T1000 (cell line): ENCODE measurements at regions not wholly inside any gene's neighbourhood (a gene's known extent, or its start where the extent isn't known, plus 50 kb on each side); places are given as distances from the start of the nearest gene placed in this dataset.
"Not testable (repeated sequence)": the region's sequence is repeated elsewhere in the genome, so short reads cannot be mapped to it uniquely, and the experiment has no call there.

Source experiments
- DNase-seq: peaks from one replicate; lab custom pipeline; 2025; ENCODE audit warnings: mixed read lengths; lab: John Stamatoyannopoulos, UW

DNA sequence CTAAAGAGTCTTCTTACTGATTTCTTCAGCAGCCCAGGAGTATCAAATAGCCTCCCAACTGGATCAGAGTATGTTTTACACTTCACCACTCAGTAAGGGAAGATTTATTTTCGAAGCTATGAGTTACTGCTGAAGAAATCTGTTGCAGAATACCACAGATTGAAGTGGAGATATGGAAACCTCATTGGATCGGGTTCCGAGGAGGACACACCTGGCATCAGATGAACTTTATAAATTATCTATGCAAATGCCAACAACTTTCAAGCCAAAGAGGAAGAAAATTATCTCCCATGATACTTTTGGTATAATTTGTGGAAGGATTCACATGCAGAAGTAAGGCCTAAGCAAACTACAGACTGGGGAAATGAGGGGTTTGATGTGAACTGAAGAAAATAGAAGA lies 515.9 kb upstream of the NDST4 start:
- DNase-seq: no peak

DNA sequence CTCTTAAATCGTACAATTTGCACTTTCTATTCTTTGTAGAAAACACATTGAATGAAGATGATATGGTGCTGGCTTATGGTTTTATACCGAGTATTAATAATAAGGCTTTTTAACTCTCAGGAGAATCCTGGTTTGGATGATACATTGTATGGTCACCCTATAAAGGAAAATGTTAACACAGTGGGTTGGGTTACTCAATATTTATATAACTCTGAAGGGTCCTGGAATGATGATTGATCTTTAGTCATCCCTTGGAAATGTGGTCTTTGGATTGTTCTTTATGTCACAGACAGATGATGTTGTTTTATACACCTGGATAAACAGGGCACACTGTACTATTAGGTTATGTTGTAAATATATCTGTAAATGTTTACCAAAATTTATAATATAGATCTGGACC lies 496.2 kb upstream of the NDST4 start:
- DNase-seq: no peak

- no peak for DNase-seq
These were observed 493.9 kb upstream of the NDST4 start for GRCh38 chr4:115607311-115607710.

GRCh38 chr4:115596265-115597001 lies 483.0 kb upstream of the NDST4 start:
- no peak for DNase-seq

DNA sequence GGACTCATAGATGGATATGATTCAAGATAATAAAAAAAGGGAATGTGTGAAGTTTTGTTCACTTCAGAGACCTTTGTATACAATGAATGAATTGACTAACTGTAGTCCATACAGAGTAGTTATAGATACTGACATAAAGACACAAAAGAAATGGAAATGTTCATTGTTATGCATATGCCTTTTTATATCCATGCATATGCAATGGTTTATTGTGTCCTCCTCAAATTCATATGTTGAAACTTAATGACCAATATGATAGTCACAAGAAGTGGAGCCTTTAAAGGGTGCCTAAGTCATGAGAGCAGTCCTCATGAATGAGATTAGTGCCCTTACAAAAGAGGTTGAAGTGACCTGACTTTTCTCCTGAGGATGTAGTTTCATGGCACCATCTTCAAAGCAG lies 467.5 kb upstream of the NDST4 start:
- DNase-seq: no peak

- no peak for DNase-seq
These were observed 462.4 kb upstream of the NDST4 start for GRCh38 chr4:115575851-115576250.

- no peak for DNase-seq
These were observed 449.1 kb upstream of the NDST4 start for GRCh38 chr4:115562506-115562905.

DNA sequence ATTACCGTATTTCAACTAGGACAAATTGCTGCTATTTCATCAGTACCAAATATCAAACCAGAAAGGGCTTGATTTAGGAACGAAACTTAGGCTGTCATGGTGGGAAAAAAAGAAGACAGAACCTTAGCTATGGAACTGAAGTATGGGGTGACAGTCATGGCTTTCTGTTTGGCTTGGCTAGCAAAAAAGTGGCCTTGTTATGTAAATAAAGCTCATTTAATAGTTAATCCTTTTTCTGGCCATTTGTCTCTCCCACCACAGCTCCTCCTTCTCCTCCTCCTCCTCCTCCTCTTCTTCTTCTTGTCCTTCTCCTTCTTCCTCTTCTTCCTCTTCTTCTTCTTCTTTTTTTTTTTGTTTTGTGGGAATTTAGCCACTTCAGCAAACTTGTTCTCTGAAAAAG lies 434.7 kb upstream of the NDST4 start:
- no peak for DNase-seq

DNA sequence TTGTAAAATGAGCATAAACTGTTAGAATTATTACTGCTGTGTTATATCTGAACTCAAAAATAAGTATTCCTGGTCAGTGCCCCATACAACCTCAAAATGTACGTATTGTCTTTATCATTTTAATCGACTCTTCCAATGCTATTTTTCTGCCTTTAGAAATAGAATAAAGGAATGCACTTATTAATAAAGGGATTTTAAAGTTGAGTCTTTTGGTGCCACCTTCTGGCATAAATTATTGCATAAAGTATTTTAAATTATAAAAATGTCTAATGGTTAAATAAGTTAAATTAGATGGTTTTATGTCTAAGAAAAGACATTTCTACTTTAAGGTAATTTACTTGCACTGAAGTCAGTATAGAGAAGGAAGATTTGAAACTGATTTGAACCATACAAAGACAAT lies 424.0 kb upstream of the NDST4 start:
- no peak for DNase-seq

GRCh38 chr4:115529126-115529525 lies 415.7 kb upstream of the NDST4 start:
- DNase-seq: no peak

DNA sequence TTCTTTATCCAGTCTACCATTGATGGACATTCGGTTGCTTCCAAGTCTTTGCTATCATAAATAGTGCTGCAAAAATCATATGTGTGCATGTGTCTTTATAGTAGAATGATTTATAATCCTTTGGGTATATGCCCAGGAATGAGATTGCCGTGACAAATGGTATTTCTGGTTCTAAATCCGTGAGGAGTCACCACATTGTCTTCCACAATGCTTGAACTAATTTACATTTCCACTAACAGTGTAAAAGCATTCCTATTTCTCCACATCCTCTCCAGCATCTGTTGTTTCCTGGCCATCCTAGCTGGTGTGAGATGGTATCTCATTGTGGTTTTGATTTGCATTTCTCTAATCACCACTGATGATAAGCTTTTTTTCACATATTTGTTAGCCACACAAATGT lies 406.1 kb upstream of the NDST4 start:
- DNase-seq: not testable (repeated sequence)

- DNase-seq: no peak
These were observed 402.4 kb upstream of the NDST4 start for GRCh38 chr4:115515772-115516171.

- DNase-seq: no peak
These were observed 401.9 kb upstream of the NDST4 start for GRCh38 chr4:115515366-115515765.

- DNase-seq: no peak
These were observed 401.3 kb upstream of the NDST4 start for GRCh38 chr4:115514675-115515074.

- no peak for DNase-seq
These were observed 391.9 kb upstream of the NDST4 start for GRCh38 chr4:115505326-115505725.

DNA sequence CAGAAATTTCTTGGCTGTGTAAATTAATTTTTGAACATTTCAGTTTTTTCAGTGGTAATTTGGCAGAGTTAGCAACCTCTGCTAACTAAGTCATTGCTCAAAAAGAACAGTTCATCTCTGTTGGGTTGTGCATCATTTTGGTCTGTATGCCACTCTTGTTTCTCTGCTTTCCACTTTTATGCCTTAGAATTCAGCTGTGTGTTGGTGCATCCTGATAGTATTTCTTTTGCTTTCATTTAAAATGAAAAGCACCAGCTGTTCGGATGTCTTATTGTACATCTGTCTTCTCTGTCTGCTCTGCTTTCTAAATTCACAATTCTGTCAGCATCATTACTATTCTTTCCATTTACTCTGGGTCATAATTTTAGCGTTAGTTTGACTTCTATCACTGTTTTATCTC lies 388.2 kb upstream of the NDST4 start:
- DNase-seq: no peak

DNA sequence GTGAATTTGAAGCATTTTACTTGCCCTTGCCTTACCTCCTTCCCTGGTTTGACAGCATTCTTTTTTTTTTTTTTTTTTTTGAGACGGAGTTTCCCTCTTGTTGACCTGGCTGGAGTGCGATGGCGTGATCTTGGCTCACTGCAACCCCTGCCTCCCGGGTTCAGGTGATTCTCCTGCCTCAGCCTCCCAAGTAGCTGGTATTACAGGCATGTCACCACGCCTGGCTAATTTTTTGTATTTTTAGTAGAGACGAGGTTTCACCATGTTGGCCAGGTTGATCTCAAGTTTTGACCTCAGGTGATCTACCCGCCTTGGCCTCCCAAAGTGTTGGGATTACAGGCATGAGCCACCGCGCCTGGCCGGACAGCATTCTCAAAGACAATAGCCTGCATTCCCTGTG lies 380.4 kb upstream of the NDST4 start:
- DNase-seq: not testable (repeated sequence)

DNA sequence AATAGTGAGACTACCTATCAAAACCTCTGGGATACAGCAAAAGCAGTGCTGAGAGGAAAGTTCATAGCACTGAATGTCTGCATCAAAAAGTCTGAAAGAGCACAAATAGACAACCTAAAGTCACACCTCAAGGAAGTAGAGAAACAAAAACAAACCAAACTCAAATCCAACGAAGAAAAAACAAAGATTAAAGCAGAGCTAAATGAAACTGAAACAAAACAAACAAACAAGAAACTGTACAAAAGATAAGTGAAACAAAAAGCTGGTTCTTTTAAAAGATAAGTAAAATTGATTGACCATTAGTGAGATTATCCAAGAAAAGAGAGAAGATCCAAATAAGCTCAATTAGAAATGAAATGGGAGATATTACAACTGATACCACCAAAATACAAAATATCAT lies 378.3 kb upstream of the NDST4 start:
- no peak for DNase-seq

DNA sequence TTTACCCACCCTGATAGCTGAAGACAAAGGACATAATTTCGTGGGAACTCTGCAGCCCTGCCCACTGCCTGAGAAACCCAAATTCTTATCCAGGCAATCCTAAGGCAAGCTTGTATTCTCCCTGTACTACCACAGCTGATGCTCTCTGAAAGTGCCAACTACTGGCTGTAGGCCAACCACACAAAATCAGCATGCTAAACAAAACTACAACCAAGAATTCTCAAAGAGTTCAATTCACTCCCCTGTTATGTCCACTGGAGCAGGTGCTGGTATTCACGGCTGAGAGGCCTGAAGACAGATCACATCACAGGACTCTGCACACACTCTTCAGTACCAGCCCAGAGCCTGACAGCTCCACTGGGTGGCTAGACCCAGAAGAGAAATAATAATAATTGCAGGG lies 375.9 kb upstream of the NDST4 start:
- no peak for DNase-seq

GRCh38 chr4:115485402-115485801 lies 372.0 kb upstream of the NDST4 start:
- no peak for DNase-seq

- DNase-seq: no peak
These were observed 371.1 kb upstream of the NDST4 start for GRCh38 chr4:115484479-115484878.

GRCh38 chr4:115470763-115471162 lies 357.3 kb upstream of the NDST4 start:
- no peak for DNase-seq

DNA sequence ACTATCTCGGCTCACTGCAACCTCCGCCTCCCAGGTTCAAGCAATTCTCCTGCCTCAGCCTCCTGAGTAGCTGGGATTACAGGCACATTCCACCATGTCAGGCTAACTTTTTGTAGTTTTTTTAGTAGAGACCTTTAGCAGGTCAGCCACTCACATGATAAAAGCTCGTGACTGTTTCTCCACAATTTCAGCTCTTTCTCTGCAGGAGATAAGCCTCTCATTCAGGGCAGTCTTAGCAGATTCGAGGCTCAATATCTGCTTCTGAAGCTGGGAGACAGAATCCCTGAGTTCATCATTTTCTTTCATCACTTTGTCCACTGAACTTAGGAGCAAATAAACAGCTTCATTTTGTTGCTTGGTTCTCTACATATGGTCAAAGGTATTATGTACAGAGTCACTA lies 345.9 kb upstream of the NDST4 start:
- not testable (repeated sequence) for DNase-seq

- DNase-seq: no peak
These were observed 342.8 kb upstream of the NDST4 start for GRCh38 chr4:115456231-115456630.
